Mesenchymal stem cell (in vitro differentiated cells and primary cell): ENCODE measurements at regions not wholly inside any gene's neighbourhood (a gene's known extent, or its start where the extent isn't known, plus 50 kb on each side); places are given as distances from the start of the nearest gene placed in this dataset.

Experiments
- DNase-seq: peaks from one replicate; pipeline ENCODE4 v3.0.0-alpha.2; 2013
- H2AFZ ChIP-seq: one replicate; pipeline ENCODE4 v1.6.1; 2013; ENCODE audit warnings: low read depth, mild to moderate bottlenecking, control low read depth, inconsistent platforms, low read length, moderate library complexity
- H2AK5ac ChIP-seq: 2 replicates; pipeline ENCODE4 v1.6.1; 2013; ENCODE audit warnings: low read length, moderate library complexity, mild to moderate bottlenecking, inconsistent platforms; ENCODE audit not compliant: severe bottlenecking
- H2BK120ac ChIP-seq: one replicate; pipeline ENCODE4 v1.6.1; 2013; ENCODE audit warnings: low read depth, mild to moderate bottlenecking, inconsistent platforms, low read length, moderate library complexity
- H2BK12ac ChIP-seq, 2 experiments: one replicate each; pipeline ENCODE4 v1.6.1; 2013; ENCODE audit warnings: inconsistent platforms in 2 of 2, low read length in 2 of 2, mild to moderate bottlenecking in 2 of 2, moderate library complexity in 2 of 2, control low read depth in 1 of 2
- H2BK15ac ChIP-seq: one replicate; pipeline ENCODE4 v1.6.1; 2013; ENCODE audit warnings: mild to moderate bottlenecking, low read depth, inconsistent platforms; ENCODE audit not compliant: poor library complexity, severe bottlenecking
- H2BK5ac ChIP-seq: 2 replicates; pipeline ENCODE4 v1.6.1; 2013; ENCODE audit warnings: low read depth, mild to moderate bottlenecking, low read length, control low read depth, inconsistent platforms; ENCODE audit not compliant: poor library complexity, severe bottlenecking
- H3K14ac ChIP-seq, 2 experiments: one replicate each; pipeline ENCODE4 v1.6.1; 2013; ENCODE audit warnings: inconsistent platforms in 2 of 2, low read length in 2 of 2, control low read depth in 1 of 2, mild to moderate bottlenecking in 1 of 2, moderate library complexity in 1 of 2
- H3K18ac ChIP-seq, 2 experiments: one replicate each; pipeline ENCODE4 v1.6.1; 2013; ENCODE audit warnings: inconsistent platforms in 2 of 2, low read length in 2 of 2, control low read depth in 1 of 2, low read depth in 1 of 2, mild to moderate bottlenecking in 1 of 2
- H3K23ac ChIP-seq, 2 experiments: one replicate each; pipeline ENCODE4 v1.6.1; 2013; ENCODE audit warnings: inconsistent platforms in 2 of 2, low read length in 2 of 2, mild to moderate bottlenecking in 2 of 2, moderate library complexity in 2 of 2, control low read depth in 1 of 2
- H3K27ac ChIP-seq: 2 replicates; pipeline ENCODE4 v1.5.1; 2013; ENCODE audit warnings: mild to moderate bottlenecking, moderate library complexity, low read length, control low read depth, inconsistent platforms; ENCODE audit not compliant: poor library complexity, severe bottlenecking
- H3K27me3 ChIP-seq, 2 experiments: 2 replicates each; pipeline versions ENCODE4 v1.6.1 to v1.7.0; 2013; ENCODE audit warnings: low read length in 2 of 2, mild to moderate bottlenecking in 2 of 2, moderate library complexity in 2 of 2, control low read depth in 1 of 2, inconsistent platforms in 1 of 2; ENCODE audit not compliant: control insufficient read depth in 1 of 2, insufficient read depth in 1 of 2
- H3K36me3 ChIP-seq, 2 experiments: 2 replicates each; pipeline versions ENCODE4 v1.6.1 to v1.7.0; 2013; ENCODE audit warnings: low read length in 2 of 2, control low read depth in 1 of 2, inconsistent platforms in 1 of 2, low read depth in 1 of 2, mild to moderate bottlenecking in 1 of 2; ENCODE audit not compliant: insufficient read depth in 2 of 2, control insufficient read depth in 1 of 2
- H3K4ac ChIP-seq, 2 experiments: one replicate each; pipeline ENCODE4 v1.6.1; 2013; ENCODE audit warnings: inconsistent platforms in 2 of 2, low read length in 2 of 2, mild to moderate bottlenecking in 2 of 2, moderate library complexity in 2 of 2, control low read depth in 1 of 2, low read depth in 1 of 2
- H3K4me1 ChIP-seq: 2 replicates; pipeline ENCODE4 v1.6.1; 2013; ENCODE audit warnings: low read depth, low read length, control low read depth; ENCODE audit not compliant: control insufficient read depth, insufficient read depth
- H3K4me2 ChIP-seq: 2 replicates; pipeline ENCODE4 v1.6.1; 2013; ENCODE audit warnings: low read length, mild to moderate bottlenecking, inconsistent platforms; ENCODE audit not compliant: poor library complexity, severe bottlenecking
- H3K4me3 ChIP-seq, 2 experiments: 2 replicates each; pipeline versions ENCODE4 v1.5.1 to v1.7.0; 2013; ENCODE audit warnings: low read length in 2 of 2, mild to moderate bottlenecking in 2 of 2, control low read depth in 1 of 2, low read depth in 1 of 2; ENCODE audit not compliant: insufficient read depth in 1 of 2
- H3K79me1 ChIP-seq: replicated peaks from 2 replicates; pipeline ENCODE4 v1.6.1; 2013; ENCODE audit warnings: mild to moderate bottlenecking, control low read depth, low read length, inconsistent platforms; ENCODE audit not compliant: poor library complexity, severe bottlenecking
- H3K9ac ChIP-seq: 2 replicates; pipeline ENCODE4 v1.7.0; 2013; ENCODE audit warnings: mild to moderate bottlenecking, low read length, moderate library complexity
- H3K9me3 ChIP-seq: 2 replicates; pipeline ENCODE4 v1.7.0; 2013; ENCODE audit warnings: mild to moderate bottlenecking, low read length; ENCODE audit not compliant: control insufficient read depth
- H4K8ac ChIP-seq: one replicate; pipeline ENCODE4 v1.6.1; 2013; ENCODE audit warnings: inconsistent platforms, mild to moderate bottlenecking, low read length, moderate library complexity
- H4K91ac ChIP-seq: one replicate; pipeline ENCODE4 v1.6.1; 2013; ENCODE audit warnings: mild to moderate bottlenecking, low read length, inconsistent platforms
- WGBS: methylation state at CpG from one replicate; pipeline ENCODE4 v1.1.7; 2013; ENCODE audit warnings: mixed read lengths; 5-methylcytosine and 5-hydroxymethylcytosine counted together

DNA sequence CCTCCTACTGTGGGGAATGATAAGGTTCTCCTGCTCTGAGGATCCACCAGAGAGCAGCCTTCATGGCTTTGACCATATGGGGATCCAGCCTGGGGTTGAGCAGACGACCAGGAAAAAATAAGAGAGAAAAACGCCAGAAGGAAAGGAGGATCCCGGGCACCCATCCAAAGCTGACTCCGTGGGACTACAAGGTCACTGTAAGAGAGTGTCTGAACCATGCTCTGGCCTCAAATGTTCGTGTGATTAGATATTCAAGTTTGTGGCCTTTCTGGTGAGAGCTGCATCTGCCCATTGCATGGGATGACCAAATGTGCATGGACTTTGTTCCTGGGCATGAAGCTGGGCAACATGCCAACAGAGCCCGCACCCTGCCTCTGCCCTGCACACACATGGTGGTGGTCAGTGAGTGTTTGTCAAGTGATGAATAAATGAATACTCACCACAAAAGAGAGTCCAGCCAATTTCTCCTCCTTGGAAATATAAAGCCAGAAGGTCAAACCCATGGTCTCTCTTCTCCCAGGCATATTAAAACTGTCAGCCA is 346.0 kb upstream of the GATB start:
- Histone ChIP-seq H2AK5ac (peak overlapping the region; percentile 53), H3K9ac (peak overlapping the region; percentile 79), H2BK12ac (peak overlapping the region; percentile 18 to 86)

DNA sequence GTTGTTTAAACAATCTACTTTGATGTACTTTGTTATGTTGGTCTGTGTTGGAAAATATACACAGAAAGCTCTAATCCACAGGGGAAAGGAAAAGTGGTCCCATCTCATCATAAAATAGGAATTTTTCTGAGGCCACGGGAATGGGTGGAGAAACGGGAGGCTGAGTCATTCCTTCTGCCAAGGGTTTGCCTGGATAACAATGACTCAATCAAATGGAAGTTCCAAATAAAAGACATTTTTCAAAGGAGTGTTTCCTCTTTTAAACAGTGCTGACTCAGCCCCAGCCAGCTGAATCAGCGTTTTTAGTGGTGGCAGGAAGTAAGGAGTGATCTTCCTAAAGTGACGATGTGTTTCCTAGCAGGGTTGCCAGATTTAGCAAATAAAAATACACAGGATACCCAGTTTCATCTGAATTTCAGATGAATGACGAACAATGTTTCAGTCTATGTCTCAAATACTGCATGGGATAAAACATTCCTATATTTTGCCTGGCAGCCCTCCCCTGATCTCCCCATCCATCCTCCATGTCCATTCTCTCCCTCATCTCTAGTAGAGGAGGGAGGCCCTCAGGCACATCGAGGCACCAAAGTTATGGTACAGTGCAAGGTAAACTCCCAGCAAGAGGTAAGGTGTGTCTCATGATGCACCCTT is 345.4 kb upstream of the GATB start:
- Histone ChIP-seq H3K27ac (peak overlapping the region; percentile 28), H3K9ac (peak overlapping the region; percentile 79), H4K8ac (peak overlapping the region; percentile 33), H2BK5ac (no peak overlapping the region), H4K91ac (peak overlapping the region; percentile 86), H3K4me2 (no peak overlapping the region), H3K4ac (peak overlapping the region; percentile 27 to 61), H3K23ac (no peak overlapping the region), H3K14ac (no peak overlapping the region), H2BK12ac (peak overlapping the region; percentile 86 to 91), H3K4me1 (peaks cover 18% of the 10 kb centered on the region), H2AK5ac (peak overlapping the region; percentile 88), H3K36me3 (no peaks in the 10 kb centered on the region), H2BK120ac (peak overlapping the region; percentile 93), H3K18ac (peak overlapping the region; percentile 87 to 95), H3K27me3 (no peaks in the 10 kb centered on the region), H2BK15ac (no peak overlapping the region), H3K4me3 (no peak overlapping the region), H3K9me3 (no peaks in the 10 kb centered on the region), H2AFZ (no peak overlapping the region), H3K79me1 (no peaks in the 10 kb centered on the region)
- 23% methylated on average over 6 of the region's 6 CpGs for WGBS
- DNase-seq, result peak; percentile 99

More for the DNA sequence above, 346.0 kb upstream of the GATB start:
- Histone ChIP-seq H4K91ac (peak overlapping the region; percentile 86), H3K4me2 (no peak overlapping the region), H3K4ac (peak overlapping the region in 1 of 2 experiments; percentile 27), H3K79me1 (no peaks in the 10 kb centered on the region), H3K23ac (no peak overlapping the region), H2AFZ (no peak overlapping the region), H3K14ac (no peak overlapping the region), H2BK120ac (peak overlapping the region; percentile 93), H3K4me3 (no peak overlapping the region), H2BK15ac (peak overlapping the region; percentile 90), H3K36me3 (no peaks in the 10 kb centered on the region), H3K18ac (peak overlapping the region; percentile 87 to 95), H3K9me3 (no peaks in the 10 kb centered on the region), H3K4me1 (peaks cover 16% of the 10 kb centered on the region), H2BK5ac (no peak overlapping the region), H4K8ac (peak overlapping the region; percentile 55), H3K27me3 (no peaks in the 10 kb centered on the region), H3K27ac (no peak overlapping the region)
- 87% methylated on average over 6 of the region's 6 CpGs for WGBS
- no peak for DNase-seq

GRCh38 chr4:152104901-152105357 is 344.1 kb upstream of the GATB start:
- peak; percentile 40 for DNase-seq
- WGBS, result 23% methylated on average over 4 of the region's 9 CpGs

GRCh38 chr4:152104356-152104755 is 343.5 kb upstream of the GATB start:
- peaks cover 18% of the 10 kb centered on the region for H3K4me1 ChIP-seq
- peak overlapping the region in 1 of 2 experiments; percentile 6 for H3K4ac ChIP-seq
- no peak overlapping the region for H3K27ac ChIP-seq
- H3K23ac ChIP-seq, result no peak overlapping the region
- no peaks in the 10 kb centered on the region for H3K36me3 ChIP-seq
- no peak overlapping the region for H2AK5ac ChIP-seq
- no peak overlapping the region for H3K14ac ChIP-seq
- H4K91ac ChIP-seq, result no peak overlapping the region
- no peak overlapping the region for H2AFZ ChIP-seq
- no peaks in the 10 kb centered on the region for H3K9me3 ChIP-seq
- no peak for DNase-seq
- no peak overlapping the region for H3K4me3 ChIP-seq
- H2BK12ac ChIP-seq, result peak overlapping the region; percentile 40 to 41
- no peak overlapping the region for H3K4me2 ChIP-seq
- H3K18ac ChIP-seq, result no peak overlapping the region
- H3K79me1 ChIP-seq, result no peaks in the 10 kb centered on the region
- WGBS, result 95% methylated on average over 8 of the region's 8 CpGs
- no peak overlapping the region for H2BK15ac ChIP-seq
- H2BK5ac ChIP-seq, result no peak overlapping the region
- H3K9ac ChIP-seq, result no peak overlapping the region
- no peak overlapping the region for H4K8ac ChIP-seq
- no peak overlapping the region for H2BK120ac ChIP-seq
- no peaks in the 10 kb centered on the region for H3K27me3 ChIP-seq

More at GRCh38 chr4:152104901-152105357, 344.1 kb upstream of the GATB start:
- no peaks in the 10 kb centered on the region for H3K27me3 ChIP-seq
- no peak overlapping the region for H3K23ac ChIP-seq
- no peak overlapping the region for H3K14ac ChIP-seq
- H3K36me3 ChIP-seq, result no peaks in the 10 kb centered on the region
- H4K91ac ChIP-seq, result peak overlapping the region; percentile 56
- peaks cover 18% of the 10 kb centered on the region for H3K4me1 ChIP-seq
- H4K8ac ChIP-seq, result no peak overlapping the region
- H2BK120ac ChIP-seq, result peak overlapping the region; percentile 21
- H2BK5ac ChIP-seq, result no peak overlapping the region
- no peaks in the 10 kb centered on the region for H3K9me3 ChIP-seq
- H3K79me1 ChIP-seq, result no peaks in the 10 kb centered on the region
- no peak overlapping the region for H3K9ac ChIP-seq
- H3K4me2 ChIP-seq, result no peak overlapping the region
- H2BK12ac ChIP-seq, result peak overlapping the region in 1 of 2 experiments; percentile 45
- peak overlapping the region; percentile 75 for H2AK5ac ChIP-seq
- H3K4me3 ChIP-seq, result no peak overlapping the region
- H3K18ac ChIP-seq, result no peak overlapping the region
- no peak overlapping the region for H3K27ac ChIP-seq
- peak overlapping the region; percentile 11 for H2AFZ ChIP-seq
- H3K4ac ChIP-seq, result peak overlapping the region in 1 of 2 experiments; percentile 41
- H2BK15ac ChIP-seq, result peak overlapping the region; percentile 49
